OCI-LY1 (cell line): ENCODE measurements at regions not wholly inside any gene's neighbourhood (a gene's known extent, or its start where the extent isn't known, plus 50 kb on each side); places are given as distances from the start of the nearest gene placed in this dataset.

Experiments
- H2AFZ ChIP-seq: fragments of 200-600 bp; sonication (generic), shearing (Covaris generic); 2 replicates; pipeline ENCODE4 v1.6.0; 2014; ENCODE audit warnings: antibody characterized with exemption, mild to moderate bottlenecking, low read length
- H3F3A ChIP-seq: fragments of 200-600 bp; sonication (generic), shearing (Covaris generic); 2 replicates; pipeline ENCODE4 v1.6.0; 2014; ENCODE audit warnings: mild to moderate bottlenecking, antibody characterized with exemption, low read length, moderate library complexity; ENCODE audit not compliant: insufficient read depth
- H3K27ac ChIP-seq: fragments of 200-600 bp; sonication (generic); 2 replicates; pipeline ENCODE4 v1.5.1; 2014; ENCODE audit warnings: low read length, mixed run types, mild to moderate bottlenecking, low read depth; ENCODE audit not compliant: poor library complexity, severe bottlenecking
- H3K27me3 ChIP-seq: fragments of 200-600 bp; sonication (generic); 2 replicates; pipeline ENCODE4 v1.6.0; 2014; ENCODE audit warnings: antibody characterized with exemption, mild to moderate bottlenecking, low read length, moderate library complexity; ENCODE audit not compliant: insufficient read depth
- H3K36me3 ChIP-seq: fragments of 200-600 bp; sonication (generic); 2 replicates; pipeline ENCODE4 v1.6.1; 2014; ENCODE audit warnings: mild to moderate bottlenecking, antibody characterized with exemption, low read length, moderate library complexity, mixed read lengths; ENCODE audit not compliant: insufficient read depth
- H3K4me1 ChIP-seq: fragments of 200-600 bp; sonication (generic); 2 replicates; pipeline ENCODE4 v1.5.1; 2014; ENCODE audit warnings: mild to moderate bottlenecking, low read length, moderate library complexity; ENCODE audit not compliant: insufficient read depth, severe bottlenecking
- H3K4me2 ChIP-seq: fragments of 200-600 bp; sonication (generic), shearing (Covaris generic); 2 replicates; pipeline ENCODE4 v1.6.1; 2014; ENCODE audit warnings: low read length
- H3K4me3 ChIP-seq: fragments of 200-600 bp; sonication (generic); 2 replicates; pipeline ENCODE4 v1.5.1; 2014; ENCODE audit warnings: low read length, low read depth, mild to moderate bottlenecking, mixed read lengths; ENCODE audit not compliant: poor library complexity, severe bottlenecking
- H3K79me2 ChIP-seq: fragments of 200-600 bp; shearing (Covaris generic); 2 replicates; pipeline ENCODE4 v1.6.1; 2016; ENCODE audit warnings: mixed run types, low read length, mixed read lengths; ENCODE audit not compliant: insufficient read depth
- H3K9ac ChIP-seq: fragments of 200-600 bp; sonication (generic), shearing (Covaris generic); 2 replicates; pipeline ENCODE4 v1.6.1; 2014; ENCODE audit warnings: mild to moderate bottlenecking, low read length, mixed read lengths
- H3K9me2 ChIP-seq: fragments of 200-600 bp; sonication (generic), shearing (Covaris generic); 2 replicates; pipeline ENCODE4 v1.6.1; 2014; ENCODE audit warnings: low read depth, mild to moderate bottlenecking, low read length, mixed read lengths
- H3K9me3 ChIP-seq: fragments of 200-600 bp; shearing (Covaris generic); 2 replicates; pipeline ENCODE4 v1.6.1; 2014; ENCODE audit warnings: low read length, mixed read lengths
- H4K20me1 ChIP-seq: fragments of 200-600 bp; sonication (generic), shearing (Covaris generic); 2 replicates; pipeline ENCODE4 v1.6.0; 2016; ENCODE audit warnings: mild to moderate bottlenecking, low read length; ENCODE audit not compliant: insufficient read depth
- CTCF ChIP-seq: fragments of 200-600 bp; sonication (generic), shearing (Covaris generic); IDR thresholded peaks from 2 replicates; pipeline ENCODE4 v1.5.1; 2017; ENCODE audit warnings: mild to moderate bottlenecking, antibody characterized with exemption, low read length, moderate library complexity, mixed read lengths
- EZH2 ChIP-seq: fragments of 200-600 bp; sonication (generic), shearing (Covaris generic); IDR thresholded peaks from 2 replicates; pipeline ENCODE4 v1.8.0; 2017; ENCODE audit warnings: borderline replicate concordance, mixed run types, mild to moderate bottlenecking, antibody characterized with exemption, low read length, moderate library complexity, mixed read lengths

GRCh38 chrX:68938244-68939004 is 109.6 kb downstream of the EFNB1 start:
- H4K20me1 ChIP-seq, result no peaks in the 10 kb centered on the region
- H3K79me2 ChIP-seq, result no peaks in the 10 kb centered on the region
- H3K4me3 ChIP-seq, result no peak overlapping the region
- no peaks in the 10 kb centered on the region for H3K27me3 ChIP-seq
- TF ChIP-seq CTCF (no peak), EZH2 (no peak)
- H3K36me3 ChIP-seq, result no peaks in the 10 kb centered on the region
- no peak overlapping the region for H3K27ac ChIP-seq
- no peaks in the 10 kb centered on the region for H3K4me1 ChIP-seq
- H3K9me2 ChIP-seq, result no peaks in the 10 kb centered on the region
- H3K9me3 ChIP-seq, result no peaks in the 10 kb centered on the region
- H3F3A ChIP-seq, result no peaks in the 10 kb centered on the region
- no peak overlapping the region for H3K9ac ChIP-seq
- H2AFZ ChIP-seq, result no peak overlapping the region
- H3K4me2 ChIP-seq, result no peak overlapping the region

- TF ChIP-seq EZH2 (no peak), CTCF (no peak)
- no peaks in the 10 kb centered on the region for H3K27me3 ChIP-seq
- no peaks in the 10 kb centered on the region for H3K9me2 ChIP-seq
- no peaks in the 10 kb centered on the region for H3K9me3 ChIP-seq
- no peaks in the 10 kb centered on the region for H3F3A ChIP-seq
- no peak overlapping the region for H3K4me3 ChIP-seq
- no peak overlapping the region for H3K9ac ChIP-seq
- no peaks in the 10 kb centered on the region for H3K79me2 ChIP-seq
- H3K4me2 ChIP-seq, result no peak overlapping the region
- no peak overlapping the region for H2AFZ ChIP-seq
- no peak overlapping the region for H3K27ac ChIP-seq
- no peaks in the 10 kb centered on the region for H3K36me3 ChIP-seq
- no peaks in the 10 kb centered on the region for H4K20me1 ChIP-seq
- no peaks in the 10 kb centered on the region for H3K4me1 ChIP-seq
Observed at GRCh38 chrX:68937581-68937980, 108.8 kb downstream of the EFNB1 start.

- H3K79me2 ChIP-seq, result no peaks in the 10 kb centered on the region
- no peaks in the 10 kb centered on the region for H3K9me3 ChIP-seq
- no peaks in the 10 kb centered on the region for H3K4me1 ChIP-seq
- no peaks in the 10 kb centered on the region for H3K9me2 ChIP-seq
- no peak overlapping the region for H3K4me2 ChIP-seq
- no peaks in the 10 kb centered on the region for H4K20me1 ChIP-seq
- no peak overlapping the region for H3K9ac ChIP-seq
- H2AFZ ChIP-seq, result no peak overlapping the region
- H3K4me3 ChIP-seq, result no peak overlapping the region
- H3K36me3 ChIP-seq, result no peaks in the 10 kb centered on the region
- H3F3A ChIP-seq, result no peaks in the 10 kb centered on the region
- H3K27ac ChIP-seq, result no peak overlapping the region
- no peak for TF ChIP-seq CTCF
- TF ChIP-seq EZH2, result no peak
- no peaks in the 10 kb centered on the region for H3K27me3 ChIP-seq
Observed at GRCh38 chrX:68936608-68937007, 107.8 kb downstream of the EFNB1 start.
